ENCODE measurements at regions not wholly inside any gene's neighbourhood (a gene's known extent, or its start where the extent isn't known, plus 50 kb on each side); places are given as distances from the start of the nearest gene placed in this dataset.
A peak's percentile ranks its signal among the peaks of the same experiment; 100 is the strongest.

GRCh38 chr11:119827113-119827512, 98.1 kb upstream of the NECTIN1 start:
- intact Hi-C loops (cut with DNase I): no loop called here
- DNase-seq: no peak
- no peak for ATAC-seq (ENCODE audit: poor library complexity)

- no peak for ATAC-seq (ENCODE audit: poor library complexity)
- intact Hi-C loops (cut with DNase I): no loop called here
- no peak for DNase-seq
Observed at GRCh38 chr11:119823077-119823476, 94.1 kb upstream of the NECTIN1 start.

GRCh38 chr11:119816660-119817059, 87.7 kb upstream of the NECTIN1 start:
- DNase-seq (no peak), ATAC-seq (ENCODE audit: poor library complexity) (no peak)
- intact Hi-C loops (cut with DNase I): no loop called here

- no peak for ATAC-seq (ENCODE audit: poor library complexity)
- intact Hi-C loops (cut with DNase I): no loop called here
- DNase-seq: no peak
Observed at GRCh38 chr11:119814766-119815165, 85.8 kb upstream of the NECTIN1 start.

GRCh38 chr11:119810478-119811232, 81.7 kb upstream of the NECTIN1 start:
- DNase-seq (no peak), ATAC-seq (ENCODE audit: poor library complexity) (no peak)
- intact Hi-C loops (cut with DNase I): no loop called here

- intact Hi-C loops (cut with DNase I): no loop called here
- no peak for ATAC-seq (ENCODE audit: poor library complexity)
- no peak for DNase-seq
Observed at GRCh38 chr11:119809346-119809745, 80.3 kb upstream of the NECTIN1 start.

- ATAC-seq (ENCODE audit: poor library complexity): no peak
- intact Hi-C loops (cut with DNase I): no loop called here
- DNase-seq: no peak
Observed at GRCh38 chr11:119808407-119809185, 79.6 kb upstream of the NECTIN1 start.

- ATAC-seq (ENCODE audit: poor library complexity) (no peak), DNase-seq (no peak)
- intact Hi-C loops (cut with DNase I): no loop called here
Observed at GRCh38 chr11:119807841-119808240, 78.8 kb upstream of the NECTIN1 start.

GRCh38 chr11:119807402-119807801, 78.4 kb upstream of the NECTIN1 start:
- ATAC-seq (ENCODE audit: poor library complexity): no peak
- no peak for DNase-seq
- intact Hi-C loops (cut with DNase I): no loop called here

- intact Hi-C loops (cut with DNase I): no loop called here
- DNase-seq: peak; percentile 77
- ATAC-seq (ENCODE audit: poor library complexity): peak; percentile 93
Observed at GRCh38 chr11:119806064-119806915, 77.3 kb upstream of the NECTIN1 start.

- ATAC-seq (ENCODE audit: poor library complexity) (no peak), DNase-seq (no peak)
- intact Hi-C loops (cut with DNase I): no loop called here
Observed at GRCh38 chr11:119805663-119806062, 76.7 kb upstream of the NECTIN1 start.

- intact Hi-C loops (cut with DNase I): no loop called here
- DNase-seq: no peak
- no peak for ATAC-seq (ENCODE audit: poor library complexity)
Observed at GRCh38 chr11:119804698-119805097, 75.7 kb upstream of the NECTIN1 start.

- intact Hi-C loops (cut with DNase I): no loop called here
- no peak for DNase-seq
- no peak for ATAC-seq (ENCODE audit: poor library complexity)
Observed at GRCh38 chr11:119803726-119804294, 74.8 kb upstream of the NECTIN1 start.

GRCh38 chr11:119803139-119803538, 74.1 kb upstream of the NECTIN1 start:
- DNase-seq: no peak
- intact Hi-C loops (cut with DNase I): no loop called here
- no peak for ATAC-seq (ENCODE audit: poor library complexity)

GRCh38 chr11:119802670-119803069, 73.7 kb upstream of the NECTIN1 start:
- ATAC-seq (ENCODE audit: poor library complexity) (no peak), DNase-seq (no peak)
- intact Hi-C loops (cut with DNase I): no loop called here

- no peak for ATAC-seq (ENCODE audit: poor library complexity)
- intact Hi-C loops (cut with DNase I): no loop called here
- no peak for DNase-seq
Observed at GRCh38 chr11:119800619-119801018, 71.6 kb upstream of the NECTIN1 start.

- intact Hi-C loops (cut with DNase I): no loop called here
- DNase-seq (no peak), ATAC-seq (ENCODE audit: poor library complexity) (no peak)
Observed at GRCh38 chr11:119800171-119800570, 71.2 kb upstream of the NECTIN1 start.

- intact Hi-C loops (cut with DNase I): no loop called here
- no peak for ATAC-seq (ENCODE audit: poor library complexity)
- no peak for DNase-seq
Observed at GRCh38 chr11:119798656-119799055, 69.7 kb upstream of the NECTIN1 start.

GRCh38 chr11:119797736-119798135, 68.7 kb upstream of the NECTIN1 start:
- intact Hi-C loops (cut with DNase I): no loop called here
- DNase-seq (no peak), ATAC-seq (ENCODE audit: poor library complexity) (no peak)
